Suprapubic skin (tissue), 4 donors: ENCODE measurements at regions not wholly inside any gene's neighbourhood (a gene's known extent, or its start where the extent isn't known, plus 50 kb on each side); places are given as distances from the start of the nearest gene placed in this dataset.

ENCODE experiments used
- EP300 ChIP-seq: sonication (generic); formaldehyde crosslinking; IDR thresholded peaks from one replicate; pipeline ENCODE4 v1.6.1; 2017; ENCODE audit warnings: antibody characterized with exemption
- POLR2AphosphoS5 ChIP-seq, 3 donors: sonication (generic); formaldehyde crosslinking; IDR thresholded peaks; one replicate each; pipeline ENCODE4 v1.6.1; 2017; ENCODE audit warnings: antibody characterized with exemption in 3 of 3
- TF ChIP-seq, protein P1 (sequence below), 2 donors: fragments of 200-600 bp in 1 of 2; fragments of 450-650 bp in 1 of 2; sonication (generic) in 1 of 2; IDR thresholded peaks; one replicate each; pipeline ENCODE4 v1.5.1; 2016 to 2019; ENCODE audit warnings: antibody characterized with exemption in 2 of 2, mild to moderate bottlenecking in 1 of 2, moderate library complexity in 1 of 2

DNA sequence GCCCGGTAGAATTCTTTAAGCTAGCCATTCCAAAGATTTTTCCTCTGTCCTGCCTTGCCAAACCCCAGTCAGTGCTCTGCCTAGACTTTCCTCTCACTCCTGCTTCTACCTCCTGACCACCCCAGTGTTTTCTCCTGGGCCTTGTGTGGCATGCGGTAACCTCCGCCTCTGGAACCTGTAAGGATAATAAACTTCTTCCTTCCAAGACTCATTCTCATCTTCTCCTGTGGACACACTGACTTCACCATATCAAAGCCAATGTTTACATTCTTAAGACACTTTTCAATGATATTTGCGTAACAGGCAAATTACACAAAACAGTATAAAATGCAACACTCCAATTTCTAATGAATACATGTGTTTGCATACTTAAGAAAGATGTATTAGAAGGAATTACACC is 354.6 kb downstream of the RNF144B start:
- TF ChIP-seq EP300 (no peak), POLR2AphosphoS5 (IDR thresholded peaks at IDR 0.05) (no peak)
- TF ChIP-seq, protein P1, sequence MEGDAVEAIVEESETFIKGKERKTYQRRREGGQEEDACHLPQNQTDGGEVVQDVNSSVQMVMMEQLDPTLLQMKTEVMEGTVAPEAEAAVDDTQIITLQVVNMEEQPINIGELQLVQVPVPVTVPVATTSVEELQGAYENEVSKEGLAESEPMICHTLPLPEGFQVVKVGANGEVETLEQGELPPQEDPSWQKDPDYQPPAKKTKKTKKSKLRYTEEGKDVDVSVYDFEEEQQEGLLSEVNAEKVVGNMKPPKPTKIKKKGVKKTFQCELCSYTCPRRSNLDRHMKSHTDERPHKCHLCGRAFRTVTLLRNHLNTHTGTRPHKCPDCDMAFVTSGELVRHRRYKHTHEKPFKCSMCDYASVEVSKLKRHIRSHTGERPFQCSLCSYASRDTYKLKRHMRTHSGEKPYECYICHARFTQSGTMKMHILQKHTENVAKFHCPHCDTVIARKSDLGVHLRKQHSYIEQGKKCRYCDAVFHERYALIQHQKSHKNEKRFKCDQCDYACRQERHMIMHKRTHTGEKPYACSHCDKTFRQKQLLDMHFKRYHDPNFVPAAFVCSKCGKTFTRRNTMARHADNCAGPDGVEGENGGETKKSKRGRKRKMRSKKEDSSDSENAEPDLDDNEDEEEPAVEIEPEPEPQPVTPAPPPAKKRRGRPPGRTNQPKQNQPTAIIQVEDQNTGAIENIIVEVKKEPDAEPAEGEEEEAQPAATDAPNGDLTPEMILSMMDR (IDR thresholded peaks at IDR 0.05) = no peak
